Neuronal stem cell (in vitro differentiated cells): ENCODE measurements at regions not wholly inside any gene's neighbourhood (a gene's known extent, or its start where the extent isn't known, plus 50 kb on each side); places are given as distances from the start of the nearest gene placed in this dataset.
"Not testable (repeated sequence)": the region's sequence is repeated elsewhere in the genome, so short reads cannot be mapped to it uniquely, and the experiment has no call there.

Experiments used
- DNase-seq: peaks from one replicate; pipeline ENCODE4 v3.0.0-alpha.2; 2013; ENCODE audit warnings: low spot score
- H2AFZ ChIP-seq: one replicate; pipeline ENCODE4 v1.6.1; 2013; ENCODE audit warnings: mild to moderate bottlenecking, low read length, inconsistent platforms
- H2AK5ac ChIP-seq: 2 replicates; pipeline ENCODE4 v1.6.1; 2013; ENCODE audit warnings: low read depth, mild to moderate bottlenecking, inconsistent platforms, low read length, moderate library complexity, mixed read lengths
- H2BK120ac ChIP-seq: 2 replicates; pipeline ENCODE4 v1.6.1; 2013; ENCODE audit warnings: low read depth, mild to moderate bottlenecking, inconsistent platforms, low read length, moderate library complexity, mixed read lengths
- H2BK12ac ChIP-seq: one replicate; pipeline ENCODE4 v1.6.1; 2013; ENCODE audit warnings: low read length, inconsistent platforms
- H2BK15ac ChIP-seq: 2 replicates; pipeline ENCODE4 v1.6.1; 2013; ENCODE audit warnings: mild to moderate bottlenecking, low read length, inconsistent platforms, mixed read lengths
- H2BK5ac ChIP-seq: one replicate; pipeline ENCODE4 v1.6.1; 2013; ENCODE audit warnings: inconsistent platforms, mild to moderate bottlenecking, low read length, moderate library complexity
- H3K14ac ChIP-seq: one replicate; pipeline ENCODE4 v1.6.1; 2013; ENCODE audit warnings: low read length, inconsistent platforms
- H3K18ac ChIP-seq: 2 replicates; pipeline ENCODE4 v1.6.1; 2013; ENCODE audit warnings: low read length, inconsistent platforms
- H3K23ac ChIP-seq: 2 replicates; pipeline ENCODE4 v1.6.1; 2013; ENCODE audit warnings: low read depth, mild to moderate bottlenecking, mixed read lengths, low read length, inconsistent platforms; ENCODE audit not compliant: poor library complexity
- H3K27ac ChIP-seq: replicated peaks from 3 replicates; pipeline ENCODE4 v1.5.1; 2013; ENCODE audit warnings: low read length, inconsistent platforms
- H3K27me3 ChIP-seq, 3 experiments: 2 replicates each; pipeline ENCODE4 v1.6.1; 2013; ENCODE audit warnings: low read length in 3 of 3, mild to moderate bottlenecking in 2 of 3, inconsistent platforms in 1 of 3, low read depth in 1 of 3, mixed read lengths in 1 of 3, moderate library complexity in 1 of 3; ENCODE audit not compliant: control insufficient read depth in 3 of 3, insufficient read depth in 3 of 3
- H3K36me3 ChIP-seq, 2 donors: replicated peaks in 1 of 2; 2 replicates each; pipeline ENCODE4 v1.6.1; 2013; ENCODE audit warnings: low read length in 2 of 2; ENCODE audit not compliant: control insufficient read depth in 2 of 2, insufficient read depth in 2 of 2
- H3K4ac ChIP-seq: 2 replicates; pipeline ENCODE4 v1.6.1; 2013; ENCODE audit warnings: inconsistent platforms, mild to moderate bottlenecking, low read length, moderate library complexity
- H3K4me1 ChIP-seq, 2 donors: 1 replicate in 1 of 2; 2 replicates in 1 of 2; pipeline ENCODE4 v1.6.1; 2013; ENCODE audit warnings: low read length in 2 of 2, low read depth in 1 of 2; ENCODE audit not compliant: control insufficient read depth in 2 of 2, insufficient read depth in 1 of 2
- H3K4me2 ChIP-seq: one replicate; pipeline ENCODE4 v1.6.1; 2013; ENCODE audit warnings: mild to moderate bottlenecking, low read length, inconsistent platforms; ENCODE audit not compliant: insufficient read depth, poor library complexity, severe bottlenecking
- H3K4me3 ChIP-seq, 2 donors: 2 replicates each; pipeline ENCODE4 v1.5.1; 2013; ENCODE audit warnings: low read length in 2 of 2, mild to moderate bottlenecking in 2 of 2, inconsistent platforms in 1 of 2, moderate library complexity in 1 of 2
- H3K79me1 ChIP-seq: one replicate; pipeline ENCODE4 v1.6.1; 2013; ENCODE audit warnings: low read depth, mild to moderate bottlenecking, inconsistent platforms, low read length, moderate library complexity
- H3K9ac ChIP-seq: one replicate; pipeline ENCODE4 v1.6.1; 2013; ENCODE audit warnings: mild to moderate bottlenecking, low read depth, low read length, inconsistent platforms; ENCODE audit not compliant: poor library complexity
- H3K9me3 ChIP-seq, 2 donors: replicated peaks in 1 of 2; 2 replicates each; pipeline versions ENCODE3 to v1.6.1; 2013; ENCODE audit warnings: low read length in 2 of 2, mild to moderate bottlenecking in 2 of 2, inconsistent platforms in 1 of 2, low read depth in 1 of 2, mixed read lengths in 1 of 2, moderate library complexity in 1 of 2; ENCODE audit not compliant: control insufficient read depth in 2 of 2, insufficient read depth in 1 of 2
- H4K8ac ChIP-seq: one replicate; pipeline ENCODE4 v1.6.1; 2013; ENCODE audit warnings: low read depth, mild to moderate bottlenecking, inconsistent platforms, low read length, moderate library complexity
- H4K91ac ChIP-seq: one replicate; pipeline ENCODE4 v1.6.1; 2013; ENCODE audit warnings: low read length, low read depth, mild to moderate bottlenecking, inconsistent platforms; ENCODE audit not compliant: poor library complexity
- WGBS, 2 donors: extraction: QIAGEN DNeasy Blood & Tissue Kit; methylation state at CpG; one replicate each; pipeline ENCODE4 v1.1.7; 2013; ENCODE audit warnings: missing lambda C conversion rate in 2 of 2, mixed read lengths in 1 of 2; ENCODE audit not compliant: insufficient read length in 2 of 2, insufficient replicate concordance in 1 of 2; ENCODE audit errors: extremely low coverage in 2 of 2; 5-methylcytosine and 5-hydroxymethylcytosine counted together

DNA sequence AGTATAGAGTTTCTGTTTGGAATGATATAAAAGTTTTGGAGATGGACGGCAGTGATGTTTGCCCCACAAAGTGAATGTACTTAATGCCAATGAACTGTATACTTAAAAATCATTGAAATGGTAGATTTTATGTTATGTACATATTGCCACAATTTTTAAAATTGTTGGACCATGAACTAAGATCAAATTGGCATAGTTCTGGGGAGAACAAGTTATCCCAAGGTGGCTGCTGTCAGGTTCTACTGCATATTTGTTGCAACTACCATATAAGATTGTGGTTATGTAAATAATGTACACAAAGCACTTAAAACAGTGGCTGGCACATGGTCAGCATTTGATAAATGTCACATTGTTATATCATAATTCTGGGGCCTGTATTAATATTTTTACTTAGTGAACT, 466.4 kb downstream of the SIPA1L2 start:
- H4K91ac ChIP-seq: no peak overlapping the region
- H3K36me3 ChIP-seq: no peaks in the 10 kb centered on the region
- no peak overlapping the region for H4K8ac ChIP-seq
- H3K27ac ChIP-seq: no peak overlapping the region
- no CpG with 5 or more reads among the region's 1 CpG for WGBS, 2 donors
- H3K9ac ChIP-seq: no peak overlapping the region
- no peak overlapping the region for H2AFZ ChIP-seq
- no peak overlapping the region for H2BK12ac ChIP-seq
- peaks cover 3% of the 10 kb centered on the region in 2 donors for H3K4me1 ChIP-seq
- no peaks in the 10 kb centered on the region for H3K27me3 ChIP-seq
- no peak overlapping the region for H3K4me2 ChIP-seq
- H3K14ac ChIP-seq: no peak overlapping the region
- no peak overlapping the region for H2BK5ac ChIP-seq
- H3K18ac ChIP-seq: no peak overlapping the region
- no peak overlapping the region for H2BK15ac ChIP-seq
- no peak overlapping the region for H3K4me3 ChIP-seq
- H2AK5ac ChIP-seq: no peak overlapping the region
- H3K9me3 ChIP-seq: peaks cover 0 to 4% of the 10 kb centered on the region in 2 donors
- DNase-seq: no peak
- H3K4ac ChIP-seq: no peak overlapping the region
- no peaks in the 10 kb centered on the region for H3K79me1 ChIP-seq
- no peak overlapping the region for H3K23ac ChIP-seq
- no peak overlapping the region for H2BK120ac ChIP-seq

- no peak overlapping the region for H2BK120ac ChIP-seq
Observed at GRCh38 chr1:232162001-232162400, 467.9 kb downstream of the SIPA1L2 start.

GRCh38 chr1:232158558-232158957, 471.4 kb downstream of the SIPA1L2 start:
- not testable (repeated sequence) for H3K4me1 ChIP-seq, H2AFZ ChIP-seq, H2BK120ac ChIP-seq, H3K4me2 ChIP-seq, H4K8ac ChIP-seq, H2BK12ac ChIP-seq, H2BK15ac ChIP-seq, H3K79me1 ChIP-seq, DNase-seq, H3K27me3 ChIP-seq, H3K23ac ChIP-seq, H2BK5ac ChIP-seq, H4K91ac ChIP-seq, H3K36me3 ChIP-seq, H3K9ac ChIP-seq, H3K4me3 ChIP-seq, H2AK5ac ChIP-seq, H3K27ac ChIP-seq, H3K4ac ChIP-seq, H3K14ac ChIP-seq, H3K9me3 ChIP-seq, H3K18ac ChIP-seq
- WGBS, 2 donors: no CpG with 5 or more reads among the region's 2 CpGs

More at GRCh38 chr1:232162001-232162400, 467.9 kb downstream of the SIPA1L2 start:
- H3K27me3 ChIP-seq: no peaks in the 10 kb centered on the region
- no CpG with 5 or more reads among the region's 1 CpG for WGBS, 2 donors
- H2AK5ac ChIP-seq: no peak overlapping the region
- no peak overlapping the region for H3K4me2 ChIP-seq
- no peak overlapping the region for H3K14ac ChIP-seq
- H3K23ac ChIP-seq: no peak overlapping the region
- H4K8ac ChIP-seq: no peak overlapping the region
- H2BK12ac ChIP-seq: no peak overlapping the region
- H3K4ac ChIP-seq: no peak overlapping the region
- H3K18ac ChIP-seq: no peak overlapping the region
- H3K4me1 ChIP-seq: peaks cover 0 to 3% of the 10 kb centered on the region in 2 donors
- H3K36me3 ChIP-seq: no peaks in the 10 kb centered on the region
- no peak overlapping the region for H2BK15ac ChIP-seq
- peaks cover 0 to 4% of the 10 kb centered on the region in 2 donors for H3K9me3 ChIP-seq
- DNase-seq: no peak
- no peak overlapping the region for H3K4me3 ChIP-seq
- H3K27ac ChIP-seq: no peak overlapping the region
- no peak overlapping the region for H2BK5ac ChIP-seq
- no peak overlapping the region for H4K91ac ChIP-seq
- H2AFZ ChIP-seq: no peak overlapping the region
- no peak overlapping the region for H3K9ac ChIP-seq
- H3K79me1 ChIP-seq: no peaks in the 10 kb centered on the region

GRCh38 chr1:232156070-232156469, 473.9 kb downstream of the SIPA1L2 start:
- H3K27me3 ChIP-seq, H3K9ac ChIP-seq, H3K27ac ChIP-seq, H3K14ac ChIP-seq, H4K91ac ChIP-seq, H2BK12ac ChIP-seq, H2AK5ac ChIP-seq, H3K4me3 ChIP-seq, H4K8ac ChIP-seq, H2BK5ac ChIP-seq, H3K9me3 ChIP-seq, H3K36me3 ChIP-seq, H2BK15ac ChIP-seq, H2BK120ac ChIP-seq, H2AFZ ChIP-seq, H3K4me2 ChIP-seq, H3K4ac ChIP-seq, H3K4me1 ChIP-seq, H3K23ac ChIP-seq, H3K79me1 ChIP-seq, DNase-seq, H3K18ac ChIP-seq: not testable (repeated sequence)
- WGBS, 2 donors: no CpG with 5 or more reads among the region's 3 CpGs
